ENCODE measurements at regions not wholly inside any gene's neighbourhood (a gene's known extent, or its start where the extent isn't known, plus 50 kb on each side); places are given as distances from the start of the nearest gene placed in this dataset.

DNA sequence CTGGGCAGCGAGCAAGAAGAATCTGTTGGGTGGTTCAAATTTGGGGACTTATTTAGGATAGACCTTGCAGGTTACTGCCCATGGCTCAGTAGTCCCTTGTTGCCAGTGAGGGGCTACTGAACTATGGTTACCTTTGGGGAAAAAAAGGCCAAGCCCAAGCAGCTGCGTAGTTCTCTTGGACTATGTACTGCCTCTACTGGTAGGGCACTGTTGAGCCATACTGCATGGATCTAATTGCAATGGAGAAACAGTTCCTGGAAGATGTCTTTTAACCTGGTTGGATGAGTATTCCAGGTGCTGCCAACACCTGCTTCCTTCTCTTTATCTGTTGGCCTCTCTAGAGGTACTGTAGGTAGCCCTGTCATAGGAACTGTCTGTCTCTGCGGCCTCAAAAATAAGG, 671.9 kb upstream of the CBLB start:
- no peaks in the 10 kb centered on the region for H3K4me1 ChIP-seq (ENCODE audit: control insufficient read depth in 1 of 2, low read depth in 2 of 2)
- no peaks in the 10 kb centered on the region for H3K9me3 ChIP-seq
- H3K27ac ChIP-seq: no peak overlapping the region
- ATAC-seq (ENCODE audit: insufficient number of reproducible peaks, low FRiP score, low read depth) (no peak), DNase-seq (ENCODE audit: low spot score) (no peak)
- TF ChIP-seq, protein P1, sequence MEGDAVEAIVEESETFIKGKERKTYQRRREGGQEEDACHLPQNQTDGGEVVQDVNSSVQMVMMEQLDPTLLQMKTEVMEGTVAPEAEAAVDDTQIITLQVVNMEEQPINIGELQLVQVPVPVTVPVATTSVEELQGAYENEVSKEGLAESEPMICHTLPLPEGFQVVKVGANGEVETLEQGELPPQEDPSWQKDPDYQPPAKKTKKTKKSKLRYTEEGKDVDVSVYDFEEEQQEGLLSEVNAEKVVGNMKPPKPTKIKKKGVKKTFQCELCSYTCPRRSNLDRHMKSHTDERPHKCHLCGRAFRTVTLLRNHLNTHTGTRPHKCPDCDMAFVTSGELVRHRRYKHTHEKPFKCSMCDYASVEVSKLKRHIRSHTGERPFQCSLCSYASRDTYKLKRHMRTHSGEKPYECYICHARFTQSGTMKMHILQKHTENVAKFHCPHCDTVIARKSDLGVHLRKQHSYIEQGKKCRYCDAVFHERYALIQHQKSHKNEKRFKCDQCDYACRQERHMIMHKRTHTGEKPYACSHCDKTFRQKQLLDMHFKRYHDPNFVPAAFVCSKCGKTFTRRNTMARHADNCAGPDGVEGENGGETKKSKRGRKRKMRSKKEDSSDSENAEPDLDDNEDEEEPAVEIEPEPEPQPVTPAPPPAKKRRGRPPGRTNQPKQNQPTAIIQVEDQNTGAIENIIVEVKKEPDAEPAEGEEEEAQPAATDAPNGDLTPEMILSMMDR (IDR thresholded peaks at IDR 0.05): no peak
- H3K4me3 ChIP-seq: no peak overlapping the region
- H3K27me3 ChIP-seq (replicated peaks; ENCODE audit: insufficient read depth): no peaks in the 10 kb centered on the region
- H3K36me3 ChIP-seq: no peaks in the 10 kb centered on the region

DNA sequence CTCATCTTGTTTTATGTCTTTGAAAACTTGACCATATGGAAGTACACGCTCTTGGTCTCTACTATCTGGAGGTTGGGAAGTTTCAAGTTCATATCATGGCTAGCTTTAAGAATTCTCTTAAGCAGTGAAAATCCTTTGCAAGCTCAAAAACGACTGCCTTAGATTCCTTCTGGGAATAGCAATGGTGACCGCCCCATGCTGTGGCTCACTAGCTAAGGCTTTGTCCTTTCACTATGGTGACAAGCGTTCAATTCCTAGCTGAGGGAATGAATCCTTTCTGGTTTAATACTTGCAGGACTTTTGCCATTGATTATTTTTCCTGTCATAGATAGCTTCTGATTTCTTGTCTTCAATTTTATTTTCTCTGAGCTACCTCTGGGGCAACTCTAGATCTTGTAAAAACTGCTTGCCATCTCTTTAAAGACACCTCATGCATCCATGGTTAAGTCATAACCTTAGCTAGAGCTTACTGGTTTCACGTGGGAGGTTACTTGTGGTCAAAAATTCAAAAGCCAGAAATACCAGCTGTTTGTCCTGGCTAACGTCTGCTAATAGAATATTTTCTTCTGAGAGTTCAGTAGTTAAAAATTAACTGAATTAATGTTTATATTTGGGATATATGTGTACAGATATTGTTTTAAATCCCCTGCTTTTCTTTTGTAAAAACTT, 673.4 kb upstream of the CBLB start:
- ATAC-seq (ENCODE audit: insufficient number of reproducible peaks, low FRiP score, low read depth): no peak
- no peak overlapping the region for H3K27ac ChIP-seq
- no peaks in the 10 kb centered on the region for H3K9me3 ChIP-seq
- no peak overlapping the region for H3K4me3 ChIP-seq
- no peaks in the 10 kb centered on the region for H3K27me3 ChIP-seq (replicated peaks; ENCODE audit: insufficient read depth)
- H3K36me3 ChIP-seq: no peaks in the 10 kb centered on the region
- no peak for DNase-seq (ENCODE audit: low spot score)
- no peaks in the 10 kb centered on the region for H3K4me1 ChIP-seq (ENCODE audit: control insufficient read depth in 1 of 2, low read depth in 2 of 2)
- TF ChIP-seq, protein P1 (IDR thresholded peaks at IDR 0.05): no peak

DNA sequence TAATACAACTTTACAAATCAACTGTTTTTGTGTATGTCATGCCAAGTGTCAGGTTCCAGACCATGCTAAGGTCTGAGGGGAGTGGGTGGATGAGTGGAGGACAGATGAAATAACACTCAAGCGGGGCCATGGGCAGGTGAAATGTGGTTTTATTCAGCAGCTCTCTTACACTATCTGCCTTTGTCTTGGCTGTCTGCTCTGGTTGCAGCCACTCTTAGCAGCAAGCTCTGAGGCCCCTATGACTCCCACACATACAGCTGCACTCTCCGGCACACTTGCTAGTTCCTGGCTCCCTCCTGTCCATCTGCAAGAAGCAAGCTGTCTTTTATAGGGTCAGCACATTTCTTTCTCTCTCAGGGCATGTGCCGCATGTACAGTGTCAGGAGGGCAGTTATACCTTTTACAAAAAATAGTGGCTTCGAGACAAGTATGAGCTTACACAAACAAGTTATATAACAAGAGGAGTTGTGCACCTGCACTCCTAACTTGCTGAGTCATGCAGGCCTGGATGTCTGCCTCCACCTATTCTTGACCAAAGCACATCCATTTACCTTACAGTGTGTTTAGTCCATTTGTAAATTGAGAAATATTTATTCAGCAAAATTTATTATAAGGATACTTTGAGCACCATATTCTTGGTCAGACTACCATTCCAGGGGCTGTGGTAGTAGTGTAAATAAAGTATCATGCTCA, 683.7 kb upstream of the CBLB start:
- Histone ChIP-seq H3K4me1 (ENCODE audit: control insufficient read depth in 1 of 2, low read depth in 2 of 2) (no peaks in the 10 kb centered on the region), H3K27ac (no peak overlapping the region), H3K27me3 (replicated peaks; ENCODE audit: insufficient read depth) (no peaks in the 10 kb centered on the region), H3K4me3 (no peak overlapping the region), H3K9me3 (no peaks in the 10 kb centered on the region), H3K36me3 (no peaks in the 10 kb centered on the region)
- DNase-seq (ENCODE audit: low spot score): no peak
- TF ChIP-seq, protein P1 (IDR thresholded peaks at IDR 0.05): no peak
- no peak for ATAC-seq (ENCODE audit: insufficient number of reproducible peaks, low FRiP score, low read depth)

DNA sequence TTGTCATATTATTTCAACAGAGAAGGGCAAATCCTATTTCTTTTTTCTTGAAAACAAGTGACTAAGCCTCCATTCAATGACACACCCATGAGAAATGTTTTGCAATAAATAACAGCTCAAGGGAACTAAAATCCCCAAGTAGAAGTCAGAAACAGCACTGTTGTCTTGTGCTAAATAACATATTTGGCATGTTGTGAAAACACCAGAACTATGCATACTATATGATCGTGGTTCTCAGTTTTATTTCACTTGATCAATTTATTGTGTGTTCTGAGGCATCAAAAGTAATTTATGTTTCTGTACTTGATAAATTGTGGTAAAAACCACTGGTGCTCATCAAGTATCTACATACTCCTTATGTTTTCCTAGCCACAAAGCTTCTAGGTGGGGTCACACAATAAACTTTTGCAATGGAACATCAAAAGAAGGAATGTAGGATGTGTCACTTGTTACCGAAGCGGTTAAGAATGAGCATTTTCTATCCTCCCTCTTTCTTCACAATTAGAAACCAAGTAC, 691.7 kb upstream of the CBLB start:
- TF ChIP-seq, protein P1 (IDR thresholded peaks at IDR 0.05): no peak
- H3K4me1 ChIP-seq (ENCODE audit: control insufficient read depth in 1 of 2, low read depth in 2 of 2): no peaks in the 10 kb centered on the region
- no peaks in the 10 kb centered on the region for H3K36me3 ChIP-seq
- DNase-seq (ENCODE audit: low spot score): no peak
- H3K9me3 ChIP-seq: no peaks in the 10 kb centered on the region
- H3K27ac ChIP-seq: no peak overlapping the region
- H3K27me3 ChIP-seq (replicated peaks; ENCODE audit: insufficient read depth): no peaks in the 10 kb centered on the region
- no peak overlapping the region for H3K4me3 ChIP-seq
- ATAC-seq (ENCODE audit: insufficient number of reproducible peaks, low FRiP score, low read depth): no peak

DNA sequence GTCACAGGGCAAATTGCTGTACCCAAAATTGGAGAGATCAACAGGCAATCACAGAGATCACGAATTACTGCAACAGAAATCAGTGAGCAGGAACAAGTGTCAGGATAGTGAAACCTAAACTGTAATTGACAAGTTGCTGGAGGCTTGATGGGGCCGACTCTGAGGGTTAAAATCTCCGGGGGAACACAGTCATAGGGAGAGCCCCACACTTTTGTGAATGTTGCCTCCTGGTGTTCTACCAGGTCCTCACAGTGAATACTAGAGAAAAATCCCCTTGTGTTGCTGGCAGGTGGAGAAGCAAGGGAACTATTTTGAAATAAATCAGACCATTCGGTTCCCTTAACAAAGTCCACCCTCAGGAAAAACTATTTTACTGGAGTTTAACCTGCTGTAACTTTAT, 697.5 kb upstream of the CBLB start:
- DNase-seq (ENCODE audit: low spot score): no peak
- Histone ChIP-seq H3K9me3 (no peaks in the 10 kb centered on the region), H3K4me3 (no peak overlapping the region), H3K4me1 (ENCODE audit: control insufficient read depth in 1 of 2, low read depth in 2 of 2) (no peaks in the 10 kb centered on the region), H3K27ac (no peak overlapping the region), H3K27me3 (replicated peaks; ENCODE audit: insufficient read depth) (no peaks in the 10 kb centered on the region), H3K36me3 (no peaks in the 10 kb centered on the region)
- TF ChIP-seq, protein P1 (IDR thresholded peaks at IDR 0.05): no peak
- ATAC-seq (ENCODE audit: insufficient number of reproducible peaks, low FRiP score, low read depth): no peak
